SK-N-SH (cell line): ENCODE measurements at regions not wholly inside any gene's neighbourhood (a gene's known extent, or its start where the extent isn't known, plus 50 kb on each side); places are given as distances from the start of the nearest gene placed in this dataset.

Source experiments
- CTCF ChIA-PET: fragments of 300-600, 350-600 bp; formaldehyde crosslinking; extraction: SDS; loops from one replicate; lab custom pipeline; 2021; lab: Yijun Ruan, JAX
- POLR2A ChIA-PET: fragments of 350-600 bp; sonication (Branson Sonifier 250); formaldehyde crosslinking; extraction: SDS; loops from one replicate; lab custom pipeline; 2020; ENCODE audit warnings: antibody characterized with exemption, inconsistent platforms; lab: Yijun Ruan, JAX
- DNase-seq: peaks from one replicate; pipeline ENCODE4 v3.0.0; 2012
- H2AFZ ChIP-seq: fragments of 200-600 bp; sonication (generic); 2 replicates; pipeline ENCODE4 v1.8.1; 2016; ENCODE audit warnings: antibody characterized with exemption, mild to moderate bottlenecking, low read depth
- H3F3A ChIP-seq: fragments of 200-600 bp; sonication (generic); replicated peaks from 2 replicates; pipeline ENCODE3; 2016; ENCODE audit warnings: antibody characterized with exemption, mild to moderate bottlenecking; ENCODE audit not compliant: insufficient read depth
- H3K27ac ChIP-seq, 2 experiments: fragments of 200-500 bp in 1 of 2; fragments of 200-600 bp in 1 of 2; sonication (Bioruptor generic) in 1 of 2; sonication (generic), shearing (Covaris generic) in 1 of 2; 2 replicates each; pipeline versions ENCODE4 v1.5.1 to v1.6.1; 2014 to 2016; ENCODE audit warnings: low read depth in 2 of 2, inconsistent platforms in 1 of 2, low read length in 1 of 2, mild to moderate bottlenecking in 1 of 2, mixed read lengths in 1 of 2
- H3K27me3 ChIP-seq: fragments of 200-600 bp; sonication (generic), shearing (Covaris generic); 2 replicates; pipeline ENCODE4 v1.6.1; 2016; ENCODE audit warnings: mixed run types; ENCODE audit not compliant: insufficient read depth
- H3K36me3 ChIP-seq, 2 experiments: fragments of 200-500 bp in 1 of 2; fragments of 200-600 bp in 1 of 2; sonication (Bioruptor generic) in 1 of 2; sonication (generic) in 1 of 2; replicated peaks in 1 of 2; 2 replicates each; pipeline versions ENCODE3 to v1.5.1; 2014 to 2016; ENCODE audit warnings: low read length in 1 of 2, mild to moderate bottlenecking in 1 of 2; ENCODE audit not compliant: insufficient read depth in 2 of 2, control insufficient read depth in 1 of 2
- H3K4me1 ChIP-seq, 2 experiments: fragments of 200-500 bp in 1 of 2; fragments of 200-600 bp in 1 of 2; sonication (Bioruptor generic) in 1 of 2; sonication (generic), shearing (Covaris generic) in 1 of 2; 2 replicates each; pipeline versions ENCODE4 v1.5.1 to v1.6.1; 2014 to 2016; ENCODE audit warnings: low read depth in 1 of 2, low read length in 1 of 2, mixed run types in 1 of 2; ENCODE audit not compliant: insufficient read depth in 2 of 2, control insufficient read depth in 1 of 2
- H3K4me2 ChIP-seq: fragments of 200-600 bp; sonication (generic), shearing (Covaris generic); 2 replicates; pipeline ENCODE4 v1.6.1; 2017; ENCODE audit warnings: mixed run types
- H3K4me3 ChIP-seq, 2 experiments: fragments of 200-500 bp in 1 of 2; fragments of 200-600 bp in 1 of 2; sonication (Bioruptor generic) in 1 of 2; sonication (generic), shearing (Covaris generic) in 1 of 2; 2 replicates each; pipeline versions ENCODE4 v1.5.1 to v1.8.1; 2014 to 2016; ENCODE audit warnings: low read depth in 2 of 2, inconsistent platforms in 1 of 2, low read length in 1 of 2, mild to moderate bottlenecking in 1 of 2, mixed read lengths in 1 of 2, moderate library complexity in 1 of 2
- H3K79me2 ChIP-seq: fragments of 200-600 bp; sonication (generic); 2 replicates; pipeline ENCODE4 v1.8.1; 2017; ENCODE audit warnings: mild to moderate bottlenecking; ENCODE audit not compliant: insufficient read depth
- H3K9ac ChIP-seq: fragments of 200-600 bp; sonication (generic); 2 replicates; pipeline ENCODE4 v1.6.1; 2017; ENCODE audit warnings: mixed run types
- H3K9me2 ChIP-seq: fragments of 200-600 bp; sonication (generic); 2 replicates; pipeline ENCODE4 v1.6.1; 2017; ENCODE audit warnings: mixed run types
- H3K9me3 ChIP-seq: fragments of 200-600 bp; sonication (generic); 2 replicates; pipeline ENCODE4 v1.6.1; 2017; ENCODE audit warnings: mixed run types, mild to moderate bottlenecking, moderate library complexity
- H4K20me1 ChIP-seq: fragments of 200-600 bp; sonication (generic); 2 replicates; pipeline ENCODE4 v1.6.1; 2017; ENCODE audit warnings: mild to moderate bottlenecking, mixed run types; ENCODE audit not compliant: insufficient read depth
- EP300 ChIP-seq, 2 experiments: IDR thresholded peaks; 2 replicates each; pipeline versions ENCODE4 v1.4.0 to v1.6.1; 2012; ENCODE audit warnings: borderline replicate concordance in 1 of 2, low read depth in 1 of 2, low read length in 1 of 2
- EZH2phosphoT487 ChIP-seq: fragments of 200-600 bp; sonication (generic); IDR thresholded peaks from 2 replicates; pipeline ENCODE4 v1.6.1; 2017; ENCODE audit warnings: low read depth, mixed run types, mild to moderate bottlenecking, antibody characterized with exemption, moderate library complexity, borderline replicate concordance
- FOXJ3 ChIP-seq: sonication (generic); formaldehyde crosslinking; IDR thresholded peaks from 2 replicates; pipeline ENCODE4 v1.5.1; 2020; ENCODE audit warnings: mild to moderate bottlenecking, missing genetic modification reagents
- GABPA ChIP-seq: IDR thresholded peaks from 2 replicates; pipeline ENCODE4 v1.4.0; 2012; ENCODE audit warnings: low read depth, mild to moderate bottlenecking
- JUND ChIP-seq: IDR thresholded peaks from 2 replicates; pipeline ENCODE4 v1.4.0; 2012
- MXI1 ChIP-seq: IDR thresholded peaks from 2 replicates; pipeline ENCODE4 v1.6.1; 2012; ENCODE audit warnings: mild to moderate bottlenecking, low read depth, low read length, improper control_type of control experiment
- RCOR1 ChIP-seq: fragments of 150-350 bp; IDR thresholded peaks from 2 replicates; pipeline ENCODE4 v1.6.1; 2017; ENCODE audit warnings: antibody characterized with exemption, low read length
- RFX5 ChIP-seq: IDR thresholded peaks from 2 replicates; pipeline ENCODE4 v1.6.1; 2012; ENCODE audit warnings: mild to moderate bottlenecking, improper control_type of control experiment, low read length
- TAF1 ChIP-seq: IDR thresholded peaks from 2 replicates; pipeline ENCODE4 v1.6.1; 2012; ENCODE audit warnings: low read depth, mild to moderate bottlenecking, low read length, moderate library complexity, borderline replicate concordance
- YY1 ChIP-seq: IDR thresholded peaks from 2 replicates; pipeline ENCODE4 v1.4.0; 2012; ENCODE audit warnings: low read depth, mild to moderate bottlenecking
- WGBS: methylation state at CpG from one replicate; pipeline ENCODE4 v1.1.6; 2017; ENCODE audit warnings: low lambda C conversion rate; 5-methylcytosine and 5-hydroxymethylcytosine counted together
- TF ChIP-seq, protein P1 (sequence below): fragments of 150-350 bp; IDR thresholded peaks from 2 replicates; pipeline ENCODE4 v1.6.1; 2017; ENCODE audit warnings: antibody characterized with exemption, low read length, low read depth, borderline replicate concordance
- TF ChIP-seq, protein P2 (sequence below): IDR thresholded peaks from 2 replicates; pipeline ENCODE4 v1.6.1; 2012; ENCODE audit warnings: mild to moderate bottlenecking, low read depth, low read length, moderate library complexity
- TF ChIP-seq, protein P3 (sequence below): fragments of 200-600 bp; sonication (generic); IDR thresholded peaks from 2 replicates; pipeline ENCODE4 v1.6.1; 2017; ENCODE audit warnings: antibody characterized with exemption, mild to moderate bottlenecking, moderate library complexity
- TF ChIP-seq, protein P4 (sequence below): IDR thresholded peaks from 2 replicates; pipeline ENCODE4 v1.4.0; 2012; ENCODE audit warnings: low read depth, borderline replicate concordance

DNA sequence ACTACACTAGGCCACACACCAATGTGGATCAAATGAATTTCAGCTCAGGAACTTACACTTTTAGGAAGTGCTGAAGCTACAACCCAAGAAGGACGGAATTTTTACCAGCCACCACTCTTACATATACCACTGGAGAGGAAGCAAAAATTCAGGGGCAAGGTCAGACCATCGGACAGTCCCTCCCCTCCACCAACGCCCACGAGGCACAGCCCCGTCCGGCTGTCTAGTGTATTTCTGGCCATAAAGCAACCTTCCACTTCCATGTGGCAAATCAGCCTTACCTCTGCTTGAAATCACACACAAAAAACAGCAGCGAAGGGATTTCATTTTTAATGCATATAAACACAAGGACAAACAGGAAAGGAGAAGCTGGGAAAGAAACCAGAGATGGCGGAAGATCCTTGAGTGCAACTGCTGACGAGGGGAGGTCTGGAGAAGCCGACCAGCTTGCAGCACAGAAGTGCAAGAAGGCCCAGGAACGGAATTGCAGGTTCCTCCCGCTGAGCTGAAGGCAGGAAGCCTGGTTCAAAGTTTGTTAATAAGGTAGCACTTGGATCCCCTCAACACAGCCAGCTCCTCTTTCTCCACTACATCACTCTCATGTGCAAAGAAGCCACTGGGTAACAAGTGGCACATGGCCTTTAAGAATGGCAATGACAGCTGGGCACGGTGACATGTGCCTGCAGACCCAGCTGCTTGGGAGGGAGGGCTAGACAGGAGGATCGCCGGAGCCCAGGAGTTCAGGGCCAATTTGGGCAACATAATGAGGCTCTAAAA lies 71.5 kb downstream of the SHANK2 start:
- no peak overlapping the region for H3K27ac ChIP-seq
- no peaks in the 10 kb centered on the region for H3K79me2 ChIP-seq
- H3F3A ChIP-seq: no peaks in the 10 kb centered on the region
- H3K36me3 ChIP-seq: no peaks in the 10 kb centered on the region
- no peak for DNase-seq
- H3K4me1 ChIP-seq: no peaks in the 10 kb centered on the region
- no peaks in the 10 kb centered on the region for H3K9me2 ChIP-seq
- H3K4me2 ChIP-seq: no peak overlapping the region
- no peak overlapping the region for H3K4me3 ChIP-seq
- WGBS: 39% methylated on average over 15 of the region's 15 CpGs
- TF ChIP-seq GABPA (no peak), RFX5 (no peak), EP300 (IDR thresholded peaks at IDR 0.05; ENCODE audit: borderline replicate concordance in 1 of 2, low read depth in 1 of 2, low read length in 1 of 2) (no peak), MXI1 (no peak), FOXJ3 (CRISPR knock-in tag) (no peak), YY1 (no peak), TAF1 (no peak), EZH2phosphoT487 (no peak), JUND (no peak), RCOR1 (no peak)
- TF ChIP-seq, protein P1, sequence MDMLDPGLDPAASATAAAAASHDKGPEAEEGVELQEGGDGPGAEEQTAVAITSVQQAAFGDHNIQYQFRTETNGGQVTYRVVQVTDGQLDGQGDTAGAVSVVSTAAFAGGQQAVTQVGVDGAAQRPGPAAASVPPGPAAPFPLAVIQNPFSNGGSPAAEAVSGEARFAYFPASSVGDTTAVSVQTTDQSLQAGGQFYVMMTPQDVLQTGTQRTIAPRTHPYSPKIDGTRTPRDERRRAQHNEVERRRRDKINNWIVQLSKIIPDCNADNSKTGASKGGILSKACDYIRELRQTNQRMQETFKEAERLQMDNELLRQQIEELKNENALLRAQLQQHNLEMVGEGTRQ: no peak
- TF ChIP-seq, protein P2, sequence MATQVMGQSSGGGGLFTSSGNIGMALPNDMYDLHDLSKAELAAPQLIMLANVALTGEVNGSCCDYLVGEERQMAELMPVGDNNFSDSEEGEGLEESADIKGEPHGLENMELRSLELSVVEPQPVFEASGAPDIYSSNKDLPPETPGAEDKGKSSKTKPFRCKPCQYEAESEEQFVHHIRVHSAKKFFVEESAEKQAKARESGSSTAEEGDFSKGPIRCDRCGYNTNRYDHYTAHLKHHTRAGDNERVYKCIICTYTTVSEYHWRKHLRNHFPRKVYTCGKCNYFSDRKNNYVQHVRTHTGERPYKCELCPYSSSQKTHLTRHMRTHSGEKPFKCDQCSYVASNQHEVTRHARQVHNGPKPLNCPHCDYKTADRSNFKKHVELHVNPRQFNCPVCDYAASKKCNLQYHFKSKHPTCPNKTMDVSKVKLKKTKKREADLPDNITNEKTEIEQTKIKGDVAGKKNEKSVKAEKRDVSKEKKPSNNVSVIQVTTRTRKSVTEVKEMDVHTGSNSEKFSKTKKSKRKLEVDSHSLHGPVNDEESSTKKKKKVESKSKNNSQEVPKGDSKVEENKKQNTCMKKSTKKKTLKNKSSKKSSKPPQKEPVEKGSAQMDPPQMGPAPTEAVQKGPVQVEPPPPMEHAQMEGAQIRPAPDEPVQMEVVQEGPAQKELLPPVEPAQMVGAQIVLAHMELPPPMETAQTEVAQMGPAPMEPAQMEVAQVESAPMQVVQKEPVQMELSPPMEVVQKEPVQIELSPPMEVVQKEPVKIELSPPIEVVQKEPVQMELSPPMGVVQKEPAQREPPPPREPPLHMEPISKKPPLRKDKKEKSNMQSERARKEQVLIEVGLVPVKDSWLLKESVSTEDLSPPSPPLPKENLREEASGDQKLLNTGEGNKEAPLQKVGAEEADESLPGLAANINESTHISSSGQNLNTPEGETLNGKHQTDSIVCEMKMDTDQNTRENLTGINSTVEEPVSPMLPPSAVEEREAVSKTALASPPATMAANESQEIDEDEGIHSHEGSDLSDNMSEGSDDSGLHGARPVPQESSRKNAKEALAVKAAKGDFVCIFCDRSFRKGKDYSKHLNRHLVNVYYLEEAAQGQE: no peak
- TF ChIP-seq, protein P3, sequence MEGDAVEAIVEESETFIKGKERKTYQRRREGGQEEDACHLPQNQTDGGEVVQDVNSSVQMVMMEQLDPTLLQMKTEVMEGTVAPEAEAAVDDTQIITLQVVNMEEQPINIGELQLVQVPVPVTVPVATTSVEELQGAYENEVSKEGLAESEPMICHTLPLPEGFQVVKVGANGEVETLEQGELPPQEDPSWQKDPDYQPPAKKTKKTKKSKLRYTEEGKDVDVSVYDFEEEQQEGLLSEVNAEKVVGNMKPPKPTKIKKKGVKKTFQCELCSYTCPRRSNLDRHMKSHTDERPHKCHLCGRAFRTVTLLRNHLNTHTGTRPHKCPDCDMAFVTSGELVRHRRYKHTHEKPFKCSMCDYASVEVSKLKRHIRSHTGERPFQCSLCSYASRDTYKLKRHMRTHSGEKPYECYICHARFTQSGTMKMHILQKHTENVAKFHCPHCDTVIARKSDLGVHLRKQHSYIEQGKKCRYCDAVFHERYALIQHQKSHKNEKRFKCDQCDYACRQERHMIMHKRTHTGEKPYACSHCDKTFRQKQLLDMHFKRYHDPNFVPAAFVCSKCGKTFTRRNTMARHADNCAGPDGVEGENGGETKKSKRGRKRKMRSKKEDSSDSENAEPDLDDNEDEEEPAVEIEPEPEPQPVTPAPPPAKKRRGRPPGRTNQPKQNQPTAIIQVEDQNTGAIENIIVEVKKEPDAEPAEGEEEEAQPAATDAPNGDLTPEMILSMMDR: no peak
- TF ChIP-seq, protein P4, sequence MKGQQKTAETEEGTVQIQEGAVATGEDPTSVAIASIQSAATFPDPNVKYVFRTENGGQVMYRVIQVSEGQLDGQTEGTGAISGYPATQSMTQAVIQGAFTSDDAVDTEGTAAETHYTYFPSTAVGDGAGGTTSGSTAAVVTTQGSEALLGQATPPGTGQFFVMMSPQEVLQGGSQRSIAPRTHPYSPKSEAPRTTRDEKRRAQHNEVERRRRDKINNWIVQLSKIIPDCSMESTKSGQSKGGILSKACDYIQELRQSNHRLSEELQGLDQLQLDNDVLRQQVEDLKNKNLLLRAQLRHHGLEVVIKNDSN: no peak
- H3K27me3 ChIP-seq: no peaks in the 10 kb centered on the region
- H2AFZ ChIP-seq: no peak overlapping the region
- ChIA-PET CTCF (no interaction called here), POLR2A (no interaction called here)
- H3K9me3 ChIP-seq: no peaks in the 10 kb centered on the region
- H3K9ac ChIP-seq: no peak overlapping the region
- no peaks in the 10 kb centered on the region for H4K20me1 ChIP-seq
